Erythroblast (primary cell): ENCODE measurements at regions not wholly inside any gene's neighbourhood (a gene's known extent, or its start where the extent isn't known, plus 50 kb on each side); places are given as distances from the start of the nearest gene placed in this dataset.

Source experiments
- GATA1 ChIP-seq: IDR thresholded peaks from 2 replicates; pipeline ENCODE4 v1.6.1; 2011; ENCODE audit warnings: low read depth, mild to moderate bottlenecking, control low read depth, low read length, moderate library complexity
- POLR2A ChIP-seq: IDR thresholded peaks from 2 replicates; pipeline ENCODE4 v1.6.1; 2011; ENCODE audit warnings: mild to moderate bottlenecking, low read length

DNA sequence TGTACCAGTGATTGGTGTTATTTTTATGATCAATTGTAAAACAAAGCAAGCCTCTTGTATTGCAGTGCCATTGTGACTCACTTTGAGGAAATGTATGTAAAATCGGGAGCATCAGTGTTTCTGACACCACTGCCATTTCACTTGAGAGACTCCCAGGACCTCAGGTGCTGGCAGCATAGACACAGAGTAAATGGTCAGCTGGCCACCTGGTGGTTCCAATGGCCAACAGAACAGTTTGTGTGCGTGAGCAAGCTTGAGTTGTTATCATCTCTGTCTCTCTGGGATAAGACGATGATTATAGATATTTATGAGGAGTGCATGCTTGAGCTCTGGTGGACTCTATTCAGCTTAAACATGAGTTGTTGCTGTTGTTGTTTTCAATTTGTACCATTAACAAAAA, 356.6 kb downstream of the GUCY2F start:
- TF ChIP-seq POLR2A (no peak), GATA1 (no peak)
